GM06990 (cell line): ENCODE measurements at regions not wholly inside any gene's neighbourhood (a gene's known extent, or its start where the extent isn't known, plus 50 kb on each side); places are given as distances from the start of the nearest gene placed in this dataset.
"Not testable (repeated sequence)": the region's sequence is repeated elsewhere in the genome, so short reads cannot be mapped to it uniquely, and the experiment has no call there.

Source experiments
- DNase-seq: peaks from one replicate; pipeline ENCODE4 v3.0.0-alpha.2; 2011; ENCODE audit not compliant: insufficient read length; ENCODE audit errors: extremely low read depth
- H3K27me3 ChIP-seq: replicated peaks from 2 replicates; pipeline ENCODE4 v1.6.0; 2011; ENCODE audit warnings: low read length; ENCODE audit not compliant: control insufficient read depth, insufficient read depth
- H3K36me3 ChIP-seq: 2 replicates; pipeline ENCODE4 v1.5.1; 2011; ENCODE audit warnings: low read length; ENCODE audit not compliant: control insufficient read depth, insufficient read depth
- H3K4me3 ChIP-seq: replicated peaks from 2 replicates; pipeline ENCODE4 v1.5.1; 2011; ENCODE audit warnings: low read depth, mild to moderate bottlenecking, control low read depth, low read length
- CTCF ChIP-seq: IDR thresholded peaks from 2 replicates; pipeline ENCODE4 v1.5.1; 2011; ENCODE audit warnings: low read length, control low read depth, mild to moderate bottlenecking, inconsistent platforms; ENCODE audit not compliant: insufficient read depth, poor library complexity, severe bottlenecking

DNA sequence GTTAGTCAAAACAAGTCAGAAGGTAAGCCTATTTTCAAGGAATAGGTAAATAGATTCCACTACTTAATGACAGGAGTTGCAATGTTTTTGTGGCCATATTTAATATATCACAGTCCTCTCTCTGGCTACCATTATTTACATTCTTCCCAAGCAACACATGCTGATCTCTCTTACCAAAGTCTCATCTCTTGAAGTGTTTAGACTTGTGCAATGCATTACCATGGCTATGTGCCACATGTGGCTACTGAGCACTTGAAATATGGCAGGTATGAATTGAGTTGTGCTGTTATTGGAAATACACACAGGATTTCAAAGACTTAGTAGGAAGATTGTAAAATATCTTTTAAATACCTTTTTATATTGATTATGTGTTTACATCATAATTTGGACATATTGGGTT lies 262.4 kb upstream of the PDE3A start:
- H3K4me3 ChIP-seq: no peak overlapping the region
- no peaks in the 10 kb centered on the region for H3K27me3 ChIP-seq
- TF ChIP-seq CTCF: no peak
- no peaks in the 10 kb centered on the region; the same call in 1 of the 2 replicates for H3K36me3 ChIP-seq
- DNase-seq: no peak

GRCh38 chr12:20109676-20110075 lies 258.7 kb upstream of the PDE3A start:
- Histone ChIP-seq H3K27me3 (no peaks in the 10 kb centered on the region), H3K4me3 (no peak overlapping the region), H3K36me3 (no peaks in the 10 kb centered on the region)
- no peak for TF ChIP-seq CTCF
- DNase-seq: no peak

DNA sequence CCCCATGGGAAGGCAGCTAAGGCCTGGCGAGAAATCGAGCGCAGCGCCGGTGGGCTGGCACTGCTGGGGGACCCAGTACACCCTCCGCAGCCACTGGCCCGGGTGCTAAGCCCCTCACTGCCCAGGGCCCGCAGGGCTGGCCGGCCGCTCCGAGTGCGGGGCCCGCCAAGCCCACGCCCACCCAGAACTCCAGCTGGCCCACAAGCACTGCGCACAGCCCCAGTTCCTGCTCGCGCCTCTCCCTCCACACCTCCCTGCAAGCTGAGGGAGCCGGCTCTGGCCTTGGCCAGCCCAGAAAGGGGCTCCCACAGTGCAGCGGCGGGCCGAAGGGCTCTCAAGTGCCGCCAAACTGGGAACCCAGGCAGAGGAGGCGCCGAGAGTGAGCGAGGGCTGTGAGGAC lies 253.0 kb upstream of the PDE3A start:
- not testable (repeated sequence) for H3K27me3 ChIP-seq, DNase-seq, H3K4me3 ChIP-seq, H3K36me3 ChIP-seq

GRCh38 chr12:20119596-20120402 lies 248.5 kb upstream of the PDE3A start:
- H3K36me3 ChIP-seq: no peaks in the 10 kb centered on the region
- H3K27me3 ChIP-seq: no peaks in the 10 kb centered on the region
- no peak for TF ChIP-seq CTCF
- no peak for DNase-seq
- no peak overlapping the region for H3K4me3 ChIP-seq

- DNase-seq: no peak
- TF ChIP-seq CTCF: no peak
- no peaks in the 10 kb centered on the region for H3K27me3 ChIP-seq
- no peak overlapping the region for H3K4me3 ChIP-seq
- no peaks in the 10 kb centered on the region for H3K36me3 ChIP-seq
Measured at GRCh38 chr12:20120403-20120725, 248.0 kb upstream of the PDE3A start.

DNA sequence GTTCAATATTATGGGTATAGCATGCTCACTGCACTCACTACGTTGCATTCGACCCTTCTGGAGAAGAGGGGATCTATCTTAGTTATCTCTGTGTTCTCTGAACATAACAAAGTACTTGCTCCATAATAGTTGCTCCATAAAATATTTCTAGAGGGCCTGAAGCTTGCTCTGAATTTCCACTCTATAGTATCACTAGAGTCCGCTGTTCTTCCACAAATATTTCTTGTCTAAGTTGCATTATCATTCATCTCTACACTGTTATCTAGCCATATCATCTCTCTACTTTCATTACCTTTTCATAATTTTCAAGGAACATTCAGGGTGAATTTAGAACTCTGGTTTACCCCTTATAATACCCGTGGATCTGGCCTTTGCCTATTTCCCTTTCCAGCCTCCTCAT lies 246.1 kb upstream of the PDE3A start:
- no peaks in the 10 kb centered on the region for H3K36me3 ChIP-seq
- no peak for DNase-seq
- H3K4me3 ChIP-seq: no peak overlapping the region
- no peaks in the 10 kb centered on the region for H3K27me3 ChIP-seq
- no peak for TF ChIP-seq CTCF
